Activated CD4-positive, alpha-beta T cell treated with anti-CD3 and anti-CD28 coated beads, Interleukin-10, Interleukin-2, amounts not matched to agents 100 ng/mL and 50 ng/mL, durations not matched to agents 16 hours and 8 hours (primary cell): ENCODE measurements at regions not wholly inside any gene's neighbourhood (a gene's known extent, or its start where the extent isn't known, plus 50 kb on each side); places are given as distances from the start of the nearest gene placed in this dataset.

ENCODE experiments used
- DNase-seq: peaks from one replicate; pipeline ENCODE4 v3.0.0-alpha.2; 2020

GRCh38 chr7:67426654-67427053, 430.0 kb downstream of the TYW1 start:
- DNase-seq: no peak

- DNase-seq: no peak
These were observed 433.1 kb downstream of the TYW1 start for GRCh38 chr7:67429735-67430134.

GRCh38 chr7:67432536-67433234, 436.1 kb downstream of the TYW1 start:
- DNase-seq: no peak

GRCh38 chr7:67435894-67436535, 439.4 kb downstream of the TYW1 start:
- DNase-seq: no peak

GRCh38 chr7:67438198-67438882, 441.7 kb downstream of the TYW1 start:
- DNase-seq: no peak

- DNase-seq: no peak
These were observed 442.4 kb downstream of the TYW1 start for GRCh38 chr7:67438913-67439505.

- no peak for DNase-seq
These were observed 443.7 kb downstream of the TYW1 start for GRCh38 chr7:67440321-67440720.

GRCh38 chr7:67445728-67446127, 449.1 kb downstream of the TYW1 start:
- DNase-seq: no peak

- DNase-seq: no peak
These were observed 450.7 kb downstream of the TYW1 start for GRCh38 chr7:67447297-67447696.

GRCh38 chr7:67448271-67448670, 451.6 kb downstream of the TYW1 start:
- DNase-seq: no peak

- no peak for DNase-seq
These were observed 453.5 kb downstream of the TYW1 start for GRCh38 chr7:67450171-67450570.

- no peak for DNase-seq
These were observed 454.7 kb downstream of the TYW1 start for GRCh38 chr7:67451306-67451705.

GRCh38 chr7:67452516-67453026, 455.9 kb downstream of the TYW1 start:
- DNase-seq: no peak

GRCh38 chr7:67453580-67454380, 457.1 kb downstream of the TYW1 start:
- DNase-seq: no peak

- DNase-seq: no peak
These were observed 458.9 kb downstream of the TYW1 start for GRCh38 chr7:67455508-67455907.

GRCh38 chr7:67462781-67463191, 466.2 kb downstream of the TYW1 start:
- no peak for DNase-seq

- DNase-seq: no peak
These were observed 466.7 kb downstream of the TYW1 start for GRCh38 chr7:67463316-67463715.

GRCh38 chr7:67463983-67464382, 467.4 kb downstream of the TYW1 start:
- DNase-seq: no peak

- no peak for DNase-seq
These were observed 469.5 kb downstream of the TYW1 start for GRCh38 chr7:67466109-67466508.

- DNase-seq: no peak
These were observed 473.7 kb downstream of the TYW1 start for GRCh38 chr7:67470256-67470751.

- DNase-seq: no peak
These were observed 478.7 kb downstream of the TYW1 start for GRCh38 chr7:67475293-67475692.

GRCh38 chr7:67478066-67478465, 481.4 kb downstream of the TYW1 start:
- no peak for DNase-seq
